Parathyroid adenoma (tissue), 2 donors: ENCODE measurements at regions not wholly inside any gene's neighbourhood (a gene's known extent, or its start where the extent isn't known, plus 50 kb on each side); places are given as distances from the start of the nearest gene placed in this dataset.

Experiments used
- H2AFZ ChIP-seq: fragments of 300-600 bp; sonication (generic); one replicate; pipeline ENCODE4 v1.7.0; 2017; ENCODE audit warnings: antibody characterized with exemption, mild to moderate bottlenecking
- H3K27ac ChIP-seq: fragments of 300-600 bp; sonication (generic); one replicate; pipeline ENCODE4 v1.7.0; 2017
- H3K27me3 ChIP-seq: fragments of 300-600 bp; sonication (generic); one replicate; pipeline ENCODE4 v1.7.0; 2017; ENCODE audit warnings: low read length; ENCODE audit not compliant: control insufficient read depth, insufficient read depth
- H3K36me3 ChIP-seq: fragments of 300-600 bp; sonication (generic); one replicate; pipeline ENCODE4 v1.7.0; 2017; ENCODE audit warnings: low read length; ENCODE audit not compliant: control insufficient read depth, insufficient read depth
- H3K4me1 ChIP-seq: fragments of 300-600 bp; sonication (generic); one replicate; pipeline ENCODE4 v1.7.0; 2017; ENCODE audit warnings: control low read depth
- H3K4me2 ChIP-seq: fragments of 300-600 bp; sonication (generic); one replicate; pipeline ENCODE4 v1.7.0; 2017; ENCODE audit warnings: low read length
- H3K4me3 ChIP-seq: fragments of 300-600 bp; sonication (generic); one replicate; pipeline ENCODE4 v1.7.0; 2017; ENCODE audit warnings: low read depth, low read length
- H3K79me2 ChIP-seq: fragments of 300-600 bp; sonication (generic); one replicate; pipeline ENCODE4 v1.7.0; 2017; ENCODE audit warnings: control low read depth
- H3K9ac ChIP-seq: fragments of 300-600 bp; sonication (generic); one replicate; pipeline ENCODE4 v1.7.0; 2017; ENCODE audit warnings: mild to moderate bottlenecking
- H3K9me3 ChIP-seq: fragments of 300-600 bp; sonication (generic); one replicate; pipeline ENCODE4 v1.7.0; 2017; ENCODE audit warnings: low read length; ENCODE audit not compliant: control insufficient read depth
- CTCF ChIP-seq: fragments of 300-600 bp; sonication (generic); IDR thresholded peaks from one replicate; pipeline ENCODE4 v1.7.0; 2017; ENCODE audit warnings: antibody characterized with exemption, mild to moderate bottlenecking
- donor health status: primary hyperparathyroidism.

- H3K4me3 ChIP-seq, result no peak overlapping the region
- no peaks in the 10 kb centered on the region for H3K4me1 ChIP-seq
- no peak overlapping the region for H3K9ac ChIP-seq
- no peaks in the 10 kb centered on the region for H3K9me3 ChIP-seq
- H3K4me2 ChIP-seq, result no peak overlapping the region
- no peaks in the 10 kb centered on the region for H3K36me3 ChIP-seq
- H3K27ac ChIP-seq, result no peak overlapping the region
- H3K79me2 ChIP-seq, result no peaks in the 10 kb centered on the region
- TF ChIP-seq CTCF, result no peak
- no peak overlapping the region for H2AFZ ChIP-seq
- no peaks in the 10 kb centered on the region for H3K27me3 ChIP-seq
Observed at GRCh38 chr10:7084280-7085005, 326.4 kb downstream of the SFMBT2 start.

GRCh38 chr10:7082967-7083366 is 327.9 kb downstream of the SFMBT2 start:
- no peaks in the 10 kb centered on the region for H3K4me1 ChIP-seq
- H3K9me3 ChIP-seq, result no peaks in the 10 kb centered on the region
- no peaks in the 10 kb centered on the region for H3K36me3 ChIP-seq
- no peak overlapping the region for H2AFZ ChIP-seq
- H3K27me3 ChIP-seq, result no peaks in the 10 kb centered on the region
- TF ChIP-seq CTCF, result no peak
- no peak overlapping the region for H3K9ac ChIP-seq
- H3K4me3 ChIP-seq, result no peak overlapping the region
- no peaks in the 10 kb centered on the region for H3K79me2 ChIP-seq
- H3K4me2 ChIP-seq, result no peak overlapping the region
- no peak overlapping the region for H3K27ac ChIP-seq

GRCh38 chr10:7077880-7078279 is 333.0 kb downstream of the SFMBT2 start:
- Histone ChIP-seq H3K4me3 (no peak overlapping the region), H2AFZ (no peak overlapping the region), H3K27me3 (no peaks in the 10 kb centered on the region), H3K9ac (no peak overlapping the region), H3K27ac (no peak overlapping the region), H3K4me2 (no peak overlapping the region), H3K4me1 (no peaks in the 10 kb centered on the region), H3K79me2 (no peaks in the 10 kb centered on the region), H3K9me3 (no peaks in the 10 kb centered on the region), H3K36me3 (no peaks in the 10 kb centered on the region)
- no peak for TF ChIP-seq CTCF

GRCh38 chr10:7075851-7076250 is 335.0 kb downstream of the SFMBT2 start:
- H3K79me2 ChIP-seq, result no peaks in the 10 kb centered on the region
- no peak for TF ChIP-seq CTCF
- no peaks in the 10 kb centered on the region for H3K4me1 ChIP-seq
- no peak overlapping the region for H3K9ac ChIP-seq
- no peaks in the 10 kb centered on the region for H3K9me3 ChIP-seq
- H3K36me3 ChIP-seq, result peaks cover 3% of the 10 kb centered on the region
- no peak overlapping the region for H3K27ac ChIP-seq
- no peak overlapping the region for H2AFZ ChIP-seq
- H3K4me2 ChIP-seq, result no peak overlapping the region
- no peaks in the 10 kb centered on the region for H3K27me3 ChIP-seq
- H3K4me3 ChIP-seq, result no peak overlapping the region

- Histone ChIP-seq H2AFZ (no peak overlapping the region), H3K4me2 (no peak overlapping the region), H3K36me3 (peaks cover 3% of the 10 kb centered on the region)
Observed at GRCh38 chr10:7075110-7075509, 335.7 kb downstream of the SFMBT2 start.

More at GRCh38 chr10:7075110-7075509, 335.7 kb downstream of the SFMBT2 start:
- H3K9me3 ChIP-seq, result no peaks in the 10 kb centered on the region
- H3K4me3 ChIP-seq, result no peak overlapping the region
- no peak overlapping the region for H3K27ac ChIP-seq
- H3K4me1 ChIP-seq, result no peaks in the 10 kb centered on the region
- TF ChIP-seq CTCF, result no peak
- H3K79me2 ChIP-seq, result no peaks in the 10 kb centered on the region
- H3K9ac ChIP-seq, result no peak overlapping the region
- no peaks in the 10 kb centered on the region for H3K27me3 ChIP-seq
